H9 (cell line): ENCODE measurements at regions not wholly inside any gene's neighbourhood (a gene's known extent, or its start where the extent isn't known, plus 50 kb on each side); places are given as distances from the start of the nearest gene placed in this dataset.

Experiments used
- DNase-seq: peaks from one replicate; pipeline ENCODE4 v3.0.0-alpha.2; 2017
- H2AFZ ChIP-seq: one replicate; pipeline ENCODE4 v1.6.1; 2013; ENCODE audit warnings: mild to moderate bottlenecking, low read length, control low read depth, moderate library complexity
- H2AK5ac ChIP-seq: 2 replicates; pipeline ENCODE4 v1.6.1; 2013; ENCODE audit warnings: low read length, control low read depth, mixed read lengths; ENCODE audit not compliant: insufficient read length
- H2BK120ac ChIP-seq: one replicate; pipeline ENCODE4 v1.6.1; 2013; ENCODE audit warnings: low read depth, mild to moderate bottlenecking, low read length, control low read depth, inconsistent platforms; ENCODE audit not compliant: poor library complexity, severe bottlenecking
- H2BK12ac ChIP-seq: 2 replicates; pipeline ENCODE4 v1.6.1; 2013; ENCODE audit warnings: low read length, control low read depth, mixed read lengths, low read depth; ENCODE audit not compliant: insufficient read length
- H2BK15ac ChIP-seq: 2 replicates; pipeline ENCODE4 v1.6.1; 2013; ENCODE audit warnings: low read depth, low read length, control low read depth
- H2BK20ac ChIP-seq: one replicate; pipeline ENCODE4 v1.6.1; 2013; ENCODE audit warnings: low read depth, mild to moderate bottlenecking, low read length, control low read depth, inconsistent platforms; ENCODE audit not compliant: poor library complexity, severe bottlenecking
- H2BK5ac ChIP-seq: 2 replicates; pipeline ENCODE4 v1.6.1; 2013; ENCODE audit warnings: low read length, control low read depth, mixed read lengths; ENCODE audit not compliant: insufficient read length
- H3K14ac ChIP-seq: 2 replicates; pipeline ENCODE4 v1.6.1; 2013; ENCODE audit warnings: low read length, control low read depth; ENCODE audit not compliant: insufficient read depth
- H3K18ac ChIP-seq: 2 replicates; pipeline ENCODE4 v1.6.1; 2013; ENCODE audit warnings: low read depth, mild to moderate bottlenecking, mixed read lengths, low read length, control low read depth; ENCODE audit not compliant: insufficient read length
- H3K23ac ChIP-seq: 2 replicates; pipeline ENCODE4 v1.6.1; 2013; ENCODE audit warnings: low read length, control low read depth, mixed read lengths, low read depth; ENCODE audit not compliant: insufficient read length
- H3K23me2 ChIP-seq: 2 replicates; pipeline ENCODE4 v1.6.1; 2013; ENCODE audit warnings: low read depth, mild to moderate bottlenecking, mixed read lengths, low read length, control low read depth; ENCODE audit not compliant: insufficient read length, poor library complexity, severe bottlenecking
- H3K27ac ChIP-seq: 2 replicates; pipeline ENCODE4 v1.5.1; 2013; ENCODE audit warnings: low read length, control low read depth, mixed read lengths, low read depth; ENCODE audit not compliant: insufficient read length
- H3K27me3 ChIP-seq: 2 replicates; pipeline ENCODE4 v1.6.1; 2013; ENCODE audit warnings: low read length, control low read depth, inconsistent platforms; ENCODE audit not compliant: insufficient read depth
- H3K4ac ChIP-seq: 2 replicates; pipeline ENCODE4 v1.6.1; 2013; ENCODE audit warnings: low read depth, mild to moderate bottlenecking, control low read depth, inconsistent platforms, low read length, moderate library complexity
- H3K4me1 ChIP-seq: 2 replicates; pipeline ENCODE4 v1.6.1; 2013; ENCODE audit warnings: low read length, control low read depth, inconsistent platforms; ENCODE audit not compliant: insufficient read depth
- H3K4me2 ChIP-seq: 2 replicates; pipeline ENCODE4 v1.6.1; 2013; ENCODE audit warnings: low read length, control low read depth, mixed read lengths; ENCODE audit not compliant: insufficient read length, insufficient read depth
- H3K56ac ChIP-seq: 2 replicates; pipeline ENCODE4 v1.6.1; 2013; ENCODE audit warnings: low read depth, mild to moderate bottlenecking, mixed read lengths, low read length, control low read depth; ENCODE audit not compliant: insufficient read length
- H3K79me1 ChIP-seq: 2 replicates; pipeline ENCODE4 v1.6.1; 2013; ENCODE audit warnings: low read depth, mild to moderate bottlenecking, moderate library complexity, low read length, control low read depth, inconsistent platforms; ENCODE audit not compliant: insufficient read depth, poor library complexity, severe bottlenecking
- H3K79me2 ChIP-seq: 2 replicates; pipeline ENCODE4 v1.6.1; 2013; ENCODE audit warnings: low read length, control low read depth, inconsistent platforms; ENCODE audit not compliant: insufficient read depth
- H3K9ac ChIP-seq: 2 replicates; pipeline ENCODE4 v1.6.1; 2013; ENCODE audit warnings: low read length, control low read depth, mixed read lengths; ENCODE audit not compliant: insufficient read length; ENCODE audit errors: extremely low read depth
- H3K9me3 ChIP-seq: one replicate; pipeline ENCODE4 v1.6.1; 2013; ENCODE audit warnings: low read depth, low read length, inconsistent platforms; ENCODE audit not compliant: control insufficient read depth
- H3T11ph ChIP-seq: one replicate; pipeline ENCODE4 v1.6.1; 2013; ENCODE audit warnings: mild to moderate bottlenecking, low read length, control low read depth, inconsistent platforms
- H4K20me1 ChIP-seq: one replicate; pipeline ENCODE4 v1.6.1; 2013; ENCODE audit not compliant: control insufficient read depth, insufficient read length, insufficient read depth
- H4K5ac ChIP-seq: 2 replicates; pipeline ENCODE4 v1.6.1; 2013; ENCODE audit warnings: low read depth, mild to moderate bottlenecking, mixed read lengths, low read length, control low read depth; ENCODE audit not compliant: insufficient read length
- H4K8ac ChIP-seq: replicated peaks from 2 replicates; pipeline ENCODE4 v1.6.1; 2013; ENCODE audit warnings: low read length, control low read depth, mixed read lengths, low read depth; ENCODE audit not compliant: insufficient read length
- H4K91ac ChIP-seq: 2 replicates; pipeline ENCODE4 v1.6.1; 2013; ENCODE audit warnings: low read depth, mild to moderate bottlenecking, moderate library complexity, mixed read lengths, low read length, control low read depth; ENCODE audit not compliant: insufficient read length
- H3K27ac Mint-ChIP-seq, 3 experiments: 2 replicates in 2 of 3; 3 replicates in 1 of 3; pipeline ENCODE4 v1.8.0; 2020 to 2021; ENCODE audit warnings: mixed read lengths in 3 of 3, mild to moderate bottlenecking in 1 of 3, moderate library complexity in 1 of 3
- H3K27me3 Mint-ChIP-seq: 2 replicates; pipeline ENCODE4 v1.8.0; 2021; ENCODE audit warnings: low read depth, mild to moderate bottlenecking, moderate library complexity, mixed read lengths
- H3K36me3 Mint-ChIP-seq, 3 experiments: 2 replicates in 2 of 3; 3 replicates in 1 of 3; pipeline ENCODE4 v1.8.0; 2020 to 2021; ENCODE audit warnings: low read depth in 3 of 3, mixed read lengths in 3 of 3; ENCODE audit not compliant: insufficient read depth in 1 of 3
- H3K4me1 Mint-ChIP-seq, 2 experiments: 2 replicates each; pipeline ENCODE4 v1.8.0; 2020; ENCODE audit warnings: mixed read lengths in 2 of 2
- H3K4me3 Mint-ChIP-seq, 2 experiments: 2 replicates in 1 of 2; 3 replicates in 1 of 2; pipeline ENCODE4 v1.8.0; 2020 to 2021; ENCODE audit warnings: mild to moderate bottlenecking in 2 of 2, mixed read lengths in 2 of 2, moderate library complexity in 1 of 2
- H3K9me3 Mint-ChIP-seq, 2 experiments: 2 replicates in 1 of 2; 3 replicates in 1 of 2; pipeline ENCODE4 v1.8.0; 2020; ENCODE audit warnings: mild to moderate bottlenecking in 2 of 2, mixed read lengths in 2 of 2, moderate library complexity in 1 of 2
- CTCF ChIP-seq: fragments of 200-600 bp; sonication (generic); conservative IDR thresholded peaks from 3 replicates; pipeline ENCODE4 v1.8.0; 2021; ENCODE audit warnings: antibody characterized with exemption, mild to moderate bottlenecking
- WGBS: extraction: QIAGEN DNeasy Blood & Tissue Kit; methylation state at CpG from one replicate; pipeline ENCODE4 v1.1.7; 2013; ENCODE audit warnings: missing lambda C conversion rate, low lambda C conversion rate, mixed read lengths; ENCODE audit not compliant: insufficient read length; ENCODE audit errors: extremely low coverage; 5-methylcytosine and 5-hydroxymethylcytosine counted together

DNA sequence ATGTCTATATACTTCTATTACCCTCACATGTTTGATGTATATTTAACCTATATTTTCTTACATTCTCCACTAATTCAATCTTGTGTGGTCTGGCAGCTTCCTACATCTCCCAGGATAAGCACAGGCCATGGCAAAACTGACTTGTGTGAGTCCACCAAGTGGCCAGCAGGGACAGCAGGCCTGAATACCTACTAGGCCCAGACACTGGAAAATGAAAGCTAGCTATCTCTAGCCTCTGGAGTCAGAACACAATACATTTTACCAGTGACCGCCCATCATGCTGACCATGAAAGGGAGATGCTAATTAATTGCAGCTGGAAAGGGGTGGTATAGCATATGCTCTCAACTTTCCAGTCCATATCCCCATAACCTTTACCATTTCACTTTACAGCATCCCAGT is 132.3 kb downstream of the PCTP start:
- peak; percentile 43 for DNase-seq

More for the DNA sequence above, 132.3 kb downstream of the PCTP start:
- no peak overlapping the region for H3K4me2 ChIP-seq
- H3K27ac ChIP-seq = no peak overlapping the region
- H2AK5ac ChIP-seq = no peak overlapping the region
- no peak overlapping the region for H3K56ac ChIP-seq
- TF ChIP-seq CTCF = peak; percentile 40
- WGBS = no CpG with 5 or more reads among the region's 1 CpG
- no peak overlapping the region for H2AFZ ChIP-seq
- H3K9ac ChIP-seq = no peak overlapping the region
- Mint-ChIP-seq H3K4me1 (no peaks in the 10 kb centered on the region), H3K9me3 (no peaks in the 10 kb centered on the region; a peak in 2 of 5 replicates), H3K36me3 (peaks cover 0 to 1% (median 0%) of the 10 kb centered on the region in 3 experiments; a peak in 2 of 7 replicates), H3K4me3 (no peak overlapping the region), H3K27me3 (no peaks in the 10 kb centered on the region), H3K27ac (0 out of 7 replicates have a peak overlapping the region, but pooled peaks of 1 of the 3 experiments have one; percentile 85)
- H4K20me1 ChIP-seq = no peaks in the 10 kb centered on the region
- no peaks in the 10 kb centered on the region for H3K79me1 ChIP-seq
- H2BK5ac ChIP-seq = no peak overlapping the region
- no peak overlapping the region for H3K14ac ChIP-seq
- no peak overlapping the region for H4K5ac ChIP-seq
- no peaks in the 10 kb centered on the region for H3K79me2 ChIP-seq
- no peak overlapping the region for H2BK15ac ChIP-seq
- no peak overlapping the region for H2BK12ac ChIP-seq
- H3K27me3 ChIP-seq = no peaks in the 10 kb centered on the region
- no peak overlapping the region for H3K23ac ChIP-seq
- no peaks in the 10 kb centered on the region for H3K9me3 ChIP-seq
- H3K4ac ChIP-seq = no peak overlapping the region
- no peak overlapping the region for H4K91ac ChIP-seq
- no peak overlapping the region for H2BK120ac ChIP-seq
- H3K23me2 ChIP-seq = no peaks in the 10 kb centered on the region
- H2BK20ac ChIP-seq = no peak overlapping the region
- no peak overlapping the region for H4K8ac ChIP-seq
- no peak overlapping the region for H3K18ac ChIP-seq
- H3T11ph ChIP-seq = no peak overlapping the region
- H3K4me1 ChIP-seq = no peaks in the 10 kb centered on the region
